Suppressor macrophage treated with lipopolysaccharide for 1 hour (primary cell): ENCODE measurements at regions not wholly inside any gene's neighbourhood (a gene's known extent, or its start where the extent isn't known, plus 50 kb on each side); places are given as distances from the start of the nearest gene placed in this dataset.
"Not testable (repeated sequence)": the region's sequence is repeated elsewhere in the genome, so short reads cannot be mapped to it uniquely, and the experiment has no call there.

Experiments used
- DNase-seq, 3 donors: peaks; one replicate each; pipeline ENCODE4 v3.0.0-alpha.2; 2020 to 2022

DNA sequence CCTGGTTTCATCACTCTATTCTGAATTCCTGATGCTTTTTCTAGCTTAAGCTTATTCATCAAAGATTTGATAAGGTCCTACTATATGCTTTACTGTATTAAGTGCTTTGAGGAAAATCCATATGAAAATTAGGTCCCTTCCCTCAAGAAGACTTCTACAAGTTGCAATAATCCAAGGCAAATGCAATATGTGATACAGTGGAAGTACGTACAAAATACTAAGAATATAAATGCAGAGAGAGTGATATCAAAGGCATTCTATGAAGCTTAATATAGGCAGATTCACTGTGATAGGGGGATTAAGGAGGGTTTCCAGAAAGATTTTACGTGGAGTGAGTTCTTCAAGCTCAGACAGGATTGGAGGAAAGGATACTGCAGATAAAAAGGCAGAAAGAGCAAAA is 142.1 kb downstream of the C6orf118 start:
- DNase-seq: no peak

DNA sequence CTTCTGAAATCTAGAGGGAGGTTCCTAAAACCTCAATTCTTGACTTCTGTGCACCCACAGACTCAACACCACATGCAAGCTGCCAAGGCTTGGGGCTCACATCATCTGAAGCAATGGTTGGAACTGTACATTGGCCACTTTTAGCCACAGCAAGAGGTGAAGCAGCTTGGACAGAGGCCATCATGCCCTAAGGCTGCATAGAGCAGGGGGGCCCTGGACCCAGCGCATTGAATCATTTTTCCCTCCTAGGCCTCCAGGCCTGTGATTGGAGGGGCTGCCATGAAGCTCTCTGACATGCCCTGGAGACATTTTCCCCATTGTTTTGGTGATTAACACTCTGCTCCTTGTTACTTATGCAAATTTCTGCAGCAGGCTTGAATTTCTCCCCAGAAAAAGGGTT is 145.9 kb downstream of the C6orf118 start:
- DNase-seq: no peak

DNA sequence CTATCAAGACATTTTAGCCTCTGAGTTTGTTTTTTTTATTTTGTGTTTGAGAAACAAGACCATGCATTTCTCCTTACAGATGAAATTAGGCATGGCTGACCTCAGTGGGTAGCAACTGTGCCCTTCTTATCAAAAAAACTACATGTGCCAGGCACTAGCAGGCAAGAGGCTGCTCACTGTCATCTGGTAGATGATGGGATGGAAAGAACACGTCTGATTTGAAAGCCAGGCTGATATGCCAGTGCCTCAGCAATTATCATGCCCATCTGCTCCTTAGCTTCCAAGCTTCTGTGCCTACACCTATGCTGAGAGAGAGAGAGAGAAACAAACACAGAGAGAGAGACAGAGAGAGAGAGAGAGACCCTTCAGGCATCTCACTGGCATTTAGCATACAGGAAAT is 149.9 kb downstream of the C6orf118 start:
- DNase-seq: no peak

DNA sequence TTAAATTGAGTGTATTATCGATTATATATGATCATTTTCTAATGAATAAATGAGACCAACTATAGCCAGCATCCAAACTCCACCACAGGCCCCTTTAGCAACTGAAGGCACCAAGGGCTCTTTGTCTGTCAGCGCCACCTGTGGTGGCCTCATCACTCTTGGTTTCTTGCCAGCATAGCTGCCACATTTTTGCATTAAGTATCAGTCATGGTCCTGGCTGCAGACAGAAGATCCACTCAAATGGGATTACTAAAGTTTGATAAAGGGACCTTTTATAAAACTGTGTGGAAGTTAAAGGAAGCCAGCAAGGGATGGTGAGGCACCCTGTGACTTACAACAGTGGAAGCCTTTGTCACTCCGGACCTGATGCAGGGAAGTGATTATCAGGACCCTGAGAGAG is 162.9 kb downstream of the C6orf118 start:
- no peak for DNase-seq

DNA sequence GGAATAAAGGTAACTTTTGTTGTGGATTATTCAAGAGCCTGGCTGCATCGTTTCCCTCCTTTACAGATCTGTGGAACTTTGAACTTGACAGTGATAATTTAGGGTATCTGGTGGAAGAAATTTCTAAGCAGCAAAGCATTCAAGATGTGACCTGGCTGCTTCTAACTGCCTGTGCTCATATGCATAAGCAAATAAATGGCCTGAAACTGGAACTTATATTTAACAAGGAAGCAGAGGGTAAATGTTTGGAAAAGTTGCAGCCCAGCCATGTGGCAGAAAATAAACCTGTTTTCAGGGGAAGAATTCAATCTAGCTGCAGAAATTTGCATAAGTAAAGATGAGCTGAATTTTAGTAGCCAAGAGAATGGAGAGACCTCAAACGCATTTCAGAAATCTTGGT is 173.5 kb downstream of the C6orf118 start:
- DNase-seq: no peak

DNA sequence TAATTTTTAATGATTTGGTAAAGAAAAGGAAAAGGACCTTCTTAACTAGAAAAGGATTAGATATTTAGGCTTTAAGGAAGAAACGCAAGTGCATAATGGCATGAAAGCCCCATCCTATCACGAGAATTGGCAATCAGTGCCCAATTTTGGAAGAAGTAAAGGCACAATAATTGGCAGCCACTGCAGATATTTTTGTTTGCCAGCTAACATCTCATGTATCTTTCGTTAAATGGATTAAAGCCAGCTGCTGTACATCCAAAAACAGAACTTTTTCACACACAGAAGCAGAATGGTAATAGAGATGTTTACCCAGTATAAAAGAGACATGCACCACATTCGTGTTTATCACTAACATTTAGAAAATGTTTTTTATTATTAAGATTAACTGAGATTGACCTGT is 180.3 kb downstream of the C6orf118 start:
- DNase-seq: no peak

DNA sequence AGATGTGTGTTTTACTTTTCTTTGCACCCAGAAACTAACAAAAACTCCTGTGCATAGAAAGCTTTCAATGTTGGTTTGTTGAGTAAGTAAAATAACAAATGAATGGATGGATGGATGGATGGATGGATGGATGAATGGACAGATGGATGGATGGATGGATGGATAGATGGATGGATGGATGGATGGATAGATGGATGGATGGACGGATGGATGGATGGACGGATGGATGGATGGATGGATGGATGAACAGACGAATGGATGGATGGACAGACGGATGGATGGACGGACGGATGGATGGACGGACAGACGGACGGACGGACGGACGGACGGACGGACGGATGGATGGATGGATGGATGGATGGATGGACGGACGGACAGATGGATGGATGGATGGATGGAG is 181.7 kb downstream of the C6orf118 start:
- DNase-seq: not testable (repeated sequence)

DNA sequence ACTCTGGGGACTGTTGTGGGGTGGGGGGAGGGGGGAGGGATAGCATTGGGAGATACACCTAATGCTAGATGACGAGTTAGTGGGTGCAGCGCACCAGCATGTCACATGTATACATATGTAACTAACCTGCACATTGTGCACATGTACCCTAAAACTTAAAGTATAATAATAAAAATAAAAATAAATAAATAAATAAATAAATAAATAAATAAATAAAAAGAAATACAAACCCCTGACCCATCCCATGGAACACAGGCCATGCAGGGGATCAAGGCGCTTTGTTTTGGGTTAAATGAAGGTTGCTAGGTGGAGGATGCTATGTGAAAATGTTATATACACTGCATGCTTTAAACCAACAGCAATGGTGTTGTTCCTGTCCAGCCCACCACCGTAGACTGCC is 184.7 kb downstream of the C6orf118 start:
- not testable (repeated sequence) for DNase-seq

DNA sequence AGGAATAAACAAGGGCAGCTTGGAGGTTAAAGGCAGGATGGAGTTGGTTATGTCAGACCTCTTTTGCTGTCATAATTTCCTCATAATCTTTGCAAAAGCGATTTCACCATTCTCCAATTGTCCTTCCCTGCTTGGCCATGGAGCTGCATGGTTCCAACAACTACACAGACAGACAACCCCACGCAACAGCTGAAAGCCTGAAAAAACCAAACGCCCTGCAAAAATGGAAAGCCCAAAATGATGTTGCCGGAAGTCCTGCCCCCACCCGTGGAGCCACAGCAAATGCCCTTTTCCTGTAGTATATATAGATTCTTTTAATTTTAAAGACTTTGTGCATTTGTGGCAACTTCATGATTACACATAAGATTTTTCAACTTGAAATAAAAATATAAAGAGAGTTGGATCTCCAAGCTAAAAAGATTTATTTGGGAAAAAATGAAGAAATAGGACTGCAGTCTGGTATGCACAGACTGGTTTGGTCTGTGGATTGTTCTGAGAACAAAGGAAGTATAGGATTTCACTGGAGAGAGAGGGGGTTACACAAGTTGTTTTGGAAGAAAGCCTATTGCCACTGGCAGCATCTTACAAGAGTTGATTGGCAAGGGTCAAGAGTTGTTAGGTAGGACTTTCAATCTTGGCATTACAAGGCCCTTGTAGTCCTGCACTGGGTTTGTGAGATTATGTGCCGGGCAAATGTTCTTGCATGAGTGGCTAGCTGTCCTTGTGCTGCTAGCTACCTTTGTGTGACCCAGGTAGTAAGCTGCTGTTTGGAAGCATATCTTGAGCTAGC is 190.0 kb downstream of the C6orf118 start:
- no peak for DNase-seq

DNA sequence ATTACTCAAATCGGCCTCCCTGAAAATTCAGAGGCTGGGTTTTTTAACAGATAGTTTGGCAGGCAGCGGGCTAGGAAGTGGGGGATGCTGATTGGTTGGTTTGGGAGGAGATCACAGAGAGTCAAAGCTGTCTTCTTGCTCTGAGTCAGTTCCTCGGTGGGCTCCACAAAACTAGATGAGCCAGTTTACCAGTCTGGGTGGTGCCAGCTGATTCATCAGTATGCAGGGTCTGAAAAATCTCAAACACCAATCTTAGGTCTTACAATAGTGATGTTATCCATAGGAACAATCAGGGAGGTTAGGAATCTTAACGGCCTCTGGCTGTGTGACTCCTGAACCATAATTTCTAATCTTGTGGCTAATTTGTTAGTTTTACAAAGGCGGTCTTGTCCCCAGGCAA is 190.7 kb downstream of the C6orf118 start:
- no peak for DNase-seq

DNA sequence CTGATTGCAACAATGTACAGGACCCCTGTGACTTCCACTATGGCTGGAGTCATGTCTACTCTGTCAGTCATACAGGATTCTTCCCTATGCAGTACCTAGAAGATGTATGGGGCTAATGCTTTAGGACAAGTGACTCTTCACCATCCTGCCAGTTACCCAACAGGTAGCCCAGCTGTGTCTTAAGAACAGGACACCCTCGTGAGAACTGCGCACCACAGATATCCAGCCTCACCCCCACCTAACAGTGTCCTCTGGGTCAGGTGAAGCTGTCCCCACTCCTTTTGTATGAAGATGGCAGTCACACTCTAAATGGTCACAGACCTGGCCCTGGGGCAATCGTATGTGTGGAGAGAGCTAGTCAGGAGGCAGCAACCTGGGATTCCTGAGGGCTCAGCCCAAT is 191.6 kb downstream of the C6orf118 start:
- DNase-seq: no peak

DNA sequence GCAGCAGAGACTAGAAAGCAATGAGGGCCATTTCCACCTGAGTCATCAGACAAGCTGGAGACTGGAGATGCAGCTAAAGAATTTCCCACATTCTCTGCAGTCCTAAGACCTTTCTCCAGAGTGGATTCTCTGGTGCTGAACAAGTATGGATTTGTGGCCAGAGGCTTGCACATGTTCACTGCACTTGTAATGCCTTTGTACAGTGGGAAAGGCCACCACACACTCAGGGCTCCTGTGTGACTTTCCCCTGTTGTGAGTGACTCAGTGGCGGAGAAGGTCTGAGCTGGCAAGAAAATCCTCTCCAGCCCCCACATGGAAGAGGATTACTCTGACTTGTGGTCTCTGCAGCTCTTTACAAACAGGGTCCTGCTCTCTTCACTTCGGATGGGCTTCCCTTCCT is 192.3 kb downstream of the C6orf118 start:
- DNase-seq: no peak

DNA sequence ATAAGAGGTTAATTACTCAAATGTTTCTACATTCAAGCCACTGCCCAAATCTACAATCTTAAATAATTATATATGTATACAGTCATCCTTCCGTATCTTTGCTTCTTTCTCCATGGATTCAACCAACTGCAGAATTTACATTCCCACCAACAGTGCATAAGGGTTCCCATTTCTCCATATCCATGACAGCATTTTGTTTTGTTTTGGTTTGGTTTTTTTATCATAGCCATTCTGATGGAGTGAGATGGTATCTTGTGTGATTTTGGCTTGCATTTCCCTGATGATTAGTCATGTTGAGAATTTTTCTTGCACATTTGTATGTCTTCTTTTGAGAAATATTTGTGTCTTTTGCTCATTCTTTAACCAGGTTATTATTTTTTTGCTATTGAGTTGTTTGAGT is 198.5 kb downstream of the C6orf118 start:
- no peak for DNase-seq

DNA sequence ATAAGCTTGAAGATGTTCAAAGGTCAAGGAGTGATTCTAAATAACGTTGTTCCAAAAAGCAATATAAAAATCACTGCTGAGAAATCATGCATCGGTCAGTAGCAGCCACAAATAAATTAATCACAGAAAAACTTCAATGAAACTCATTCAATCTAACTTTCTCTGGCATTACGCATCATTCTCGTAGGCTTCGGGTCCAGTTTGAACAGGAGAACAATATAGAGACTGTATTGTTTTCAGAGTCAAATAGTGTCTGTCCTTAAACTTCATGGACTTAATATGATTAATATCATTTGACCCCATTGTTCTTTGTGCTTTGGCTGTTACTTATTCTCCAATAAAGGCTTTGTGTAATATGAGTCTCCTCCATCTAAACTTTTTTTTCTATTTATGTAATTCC is 200.4 kb downstream of the C6orf118 start:
- no peak for DNase-seq

DNA sequence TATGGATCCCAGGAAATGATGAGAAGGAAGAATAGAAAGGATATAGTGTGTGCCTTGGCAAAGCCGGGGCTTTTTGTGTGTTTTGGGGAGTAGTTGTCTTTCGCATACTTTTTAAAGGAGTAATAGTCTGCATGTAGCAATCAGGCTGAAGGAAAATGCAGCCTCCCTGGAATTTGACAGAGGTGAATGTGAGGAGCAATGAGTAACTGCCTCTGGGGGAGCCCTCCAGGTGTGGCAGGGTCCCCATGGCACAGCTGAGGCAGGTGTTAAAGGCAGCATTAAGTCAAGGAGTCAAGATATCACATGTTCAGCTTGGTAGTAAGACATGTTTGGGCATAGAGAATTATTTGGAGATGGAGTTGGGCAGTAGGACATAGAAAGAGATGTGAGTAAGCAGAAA is 203.1 kb downstream of the C6orf118 start:
- DNase-seq: no peak

DNA sequence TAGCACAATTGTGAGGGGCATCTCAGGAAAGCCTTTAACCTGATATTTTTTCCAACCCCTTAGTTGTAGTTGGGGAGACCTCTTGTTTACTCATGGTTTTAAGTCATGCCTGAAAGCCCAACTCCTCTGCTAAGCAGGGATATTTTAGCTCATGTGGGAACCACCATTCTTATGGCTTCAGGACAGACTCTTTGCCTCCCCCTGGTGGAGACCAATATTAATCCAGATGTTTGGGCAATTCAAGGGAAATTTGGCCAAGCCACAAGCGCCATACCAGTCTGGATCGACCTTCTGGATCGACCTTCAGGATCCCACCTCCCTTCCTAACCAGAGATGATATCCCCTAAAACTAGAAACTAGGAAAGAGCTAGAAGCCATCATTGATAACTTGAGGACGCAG is 211.2 kb downstream of the C6orf118 start:
- peak in 1 of 3 donors; percentile 4 for DNase-seq

DNA sequence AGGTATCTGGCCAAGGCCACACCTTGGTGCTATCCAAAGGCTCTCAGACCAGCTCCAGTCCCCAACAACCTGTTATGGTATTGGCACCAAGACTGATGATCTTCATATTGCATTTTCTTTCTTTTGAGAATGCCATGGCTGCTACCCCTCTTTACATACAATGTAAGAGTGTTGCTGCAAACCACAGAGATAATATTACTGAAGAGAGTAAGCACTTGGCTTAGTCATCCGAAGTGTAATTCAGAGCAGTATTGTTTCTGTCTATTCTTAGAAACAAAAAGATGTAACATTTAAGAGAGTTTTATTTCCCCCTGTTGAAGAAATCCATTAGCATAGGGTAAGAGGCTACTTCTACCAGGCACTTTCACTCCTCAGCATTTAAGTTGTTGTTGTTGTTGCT is 212.5 kb downstream of the C6orf118 start:
- no peak for DNase-seq

DNA sequence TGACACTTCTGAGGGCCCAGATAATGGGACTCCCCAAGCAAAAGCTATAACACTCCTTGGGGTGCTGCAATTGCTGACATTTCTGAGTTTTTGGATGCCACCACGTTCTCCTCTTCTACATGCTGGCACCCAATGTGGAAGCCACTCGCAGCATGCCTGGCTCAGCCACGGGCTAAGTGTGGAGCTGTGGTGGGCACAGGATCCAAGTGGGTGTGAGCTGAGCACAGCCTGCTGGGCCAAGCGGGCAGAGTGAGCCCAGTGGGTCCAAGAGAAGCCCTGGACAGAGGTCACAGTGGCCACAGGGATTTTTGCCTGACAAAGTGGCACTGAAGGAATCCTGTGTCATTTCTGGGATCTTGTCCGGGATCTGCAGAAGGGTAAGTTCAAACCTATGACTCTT is 213.2 kb downstream of the C6orf118 start:
- no peak for DNase-seq

DNA sequence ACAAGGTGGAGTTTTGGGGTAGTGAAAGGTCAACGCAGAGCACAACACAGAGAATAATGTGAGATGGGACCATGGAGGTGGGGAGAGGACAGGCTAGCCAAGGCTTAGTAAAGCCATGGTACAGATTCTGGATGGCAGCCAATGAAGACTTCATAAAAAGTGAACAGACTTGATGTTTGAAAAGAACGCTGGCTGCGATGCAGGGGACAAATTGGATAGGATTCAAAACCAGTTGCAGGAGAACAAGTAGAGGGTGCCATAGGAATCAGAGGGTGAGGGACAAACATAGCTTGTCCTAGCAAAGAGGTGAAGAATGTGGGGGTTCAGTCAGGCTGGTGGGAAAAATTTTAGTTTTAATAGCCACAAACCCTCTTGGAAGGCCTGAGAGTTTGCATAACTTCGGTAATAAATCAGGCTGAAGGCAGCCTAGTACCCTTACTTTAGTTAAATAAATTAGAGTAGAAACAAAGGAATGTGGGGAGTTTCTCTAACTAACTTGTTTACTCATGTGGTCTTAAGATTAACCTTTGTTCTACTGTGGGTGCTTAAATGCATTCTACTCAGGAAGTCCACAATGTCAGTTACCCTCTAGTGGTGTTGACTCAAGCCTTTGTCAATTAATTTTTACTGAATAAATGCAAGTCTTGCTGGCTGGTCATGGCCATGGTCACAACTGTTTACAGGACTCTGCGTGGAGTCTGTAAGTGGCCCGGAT is 216.4 kb downstream of the C6orf118 start:
- DNase-seq: no peak

DNA sequence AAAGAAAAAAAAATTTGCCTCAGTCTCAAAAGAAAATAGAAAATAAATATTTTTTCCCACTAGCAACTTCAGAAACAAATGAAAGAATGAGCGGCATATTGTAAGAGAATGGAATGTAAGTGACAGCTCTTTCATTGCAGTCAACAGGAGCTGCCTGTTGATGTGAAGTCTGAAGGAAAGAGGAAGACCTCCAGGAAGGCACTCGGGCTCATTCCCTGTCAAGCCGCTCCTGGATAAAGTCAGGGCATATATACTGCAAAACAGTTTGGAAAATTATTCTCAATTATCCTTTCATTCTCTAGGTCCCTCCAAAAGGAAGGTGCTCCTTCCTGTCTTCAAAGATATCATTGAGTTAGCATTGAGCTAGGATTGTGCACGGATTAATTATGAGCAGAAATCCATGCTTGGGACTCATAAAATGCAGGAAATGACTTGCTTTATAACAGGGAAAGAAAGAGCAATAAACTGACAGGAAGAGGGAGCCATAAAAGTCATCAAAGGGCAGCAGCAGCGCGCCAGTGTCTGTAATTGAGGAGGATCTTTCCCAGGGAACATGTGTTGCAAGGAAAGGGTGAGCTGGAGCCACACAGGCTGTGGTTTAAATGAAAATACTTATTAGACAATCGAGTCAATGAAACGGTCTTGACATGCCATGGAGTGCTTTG is 218.2 kb downstream of the C6orf118 start:
- no peak for DNase-seq

DNA sequence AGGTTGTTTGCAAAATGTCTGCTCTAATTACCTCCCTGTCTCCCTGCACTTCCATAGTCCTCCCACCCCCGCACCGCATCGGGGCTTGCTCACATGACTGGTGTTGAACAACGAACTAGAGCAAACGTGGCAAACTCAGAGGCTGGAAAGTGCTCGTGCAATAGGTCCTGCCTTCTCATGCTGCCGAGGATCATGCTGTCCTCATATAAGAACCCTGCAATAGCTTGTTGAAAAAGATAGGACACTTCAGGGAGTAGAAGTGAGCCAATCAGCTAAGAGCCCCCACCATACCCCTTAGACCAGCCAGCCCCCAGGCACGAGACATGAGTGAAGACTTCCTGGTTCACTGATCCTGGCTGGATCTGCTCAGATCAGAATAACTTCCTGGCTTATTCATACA is 219.2 kb downstream of the C6orf118 start:
- DNase-seq: no peak

DNA sequence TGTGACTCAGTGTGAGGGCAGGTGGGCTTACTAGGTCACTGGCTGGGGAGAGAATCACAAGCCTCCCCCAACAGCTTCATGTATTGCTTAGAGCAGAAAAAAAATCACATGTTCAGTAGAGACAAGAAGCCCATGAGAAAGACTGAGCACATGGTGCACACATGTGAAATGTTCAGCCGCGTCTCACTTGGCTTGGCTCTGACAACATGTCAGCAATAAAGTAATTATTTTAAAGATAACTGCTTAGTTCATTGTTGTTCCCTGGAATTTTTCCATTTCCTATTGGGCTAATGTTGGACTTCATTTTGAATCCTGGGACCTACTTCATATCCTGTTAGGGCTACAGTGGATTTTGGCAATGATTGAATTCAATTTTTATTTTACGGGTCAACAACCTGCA is 222.6 kb downstream of the C6orf118 start:
- no peak for DNase-seq

DNA sequence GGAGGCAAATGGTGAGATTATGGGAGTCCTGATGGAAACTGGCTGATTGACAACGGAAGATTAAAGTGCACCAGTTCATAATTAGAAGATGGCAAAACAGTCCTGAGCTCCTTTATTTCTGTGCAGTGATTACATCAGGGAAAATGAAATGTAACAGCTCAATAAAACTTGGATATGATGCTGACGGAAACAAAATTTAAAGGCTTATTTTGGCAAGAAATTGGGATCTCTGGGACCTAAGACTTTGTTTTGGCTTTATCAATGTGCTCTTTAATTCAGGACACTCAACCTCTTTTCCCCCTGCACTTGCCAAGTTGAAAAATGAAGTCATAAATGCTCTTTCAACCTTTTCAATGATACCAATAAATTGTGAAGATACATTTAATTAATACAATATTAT is 226.8 kb downstream of the C6orf118 start:
- DNase-seq: no peak

DNA sequence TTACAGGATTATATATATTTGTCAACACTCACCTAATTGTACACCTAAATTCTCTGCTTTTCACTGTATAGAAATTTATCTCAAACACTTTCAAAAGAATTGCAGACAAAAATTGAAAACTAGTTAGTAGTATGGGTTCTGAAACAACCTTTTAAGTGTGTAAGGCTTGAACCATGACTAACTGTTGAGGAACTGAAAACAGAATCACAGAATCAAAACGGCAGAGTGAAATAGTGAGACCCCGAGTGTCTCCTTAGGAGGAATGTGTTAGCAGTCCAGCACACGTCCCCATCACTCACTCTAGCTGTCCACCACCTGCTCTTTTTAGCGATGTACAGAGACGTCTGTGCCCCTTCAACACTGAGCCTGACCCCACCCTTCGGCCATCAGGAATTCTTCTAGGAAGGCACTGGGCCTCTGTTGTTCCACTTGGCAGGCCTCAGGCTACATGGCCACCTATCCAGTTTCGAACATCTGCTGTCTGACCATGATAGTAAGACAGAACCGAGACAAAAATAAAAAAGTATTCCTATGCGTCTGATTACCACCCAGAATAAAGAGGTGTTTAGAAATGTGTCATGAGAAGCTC is 227.4 kb downstream of the C6orf118 start:
- no peak for DNase-seq
